NCI-H2107 (cell line): ENCODE measurements at regions not wholly inside any gene's neighbourhood (a gene's known extent, or its start where the extent isn't known, plus 50 kb on each side); places are given as distances from the start of the nearest gene placed in this dataset.
A peak's percentile ranks its signal among the peaks of the same experiment; 100 is the strongest.

ENCODE experiments used
- DNase-seq: peaks from one replicate; lab custom pipeline; 2025; lab: John Stamatoyannopoulos, UW

GRCh38 chr11:10358696-10359095 is 53.8 kb downstream of the ADM start:
- DNase-seq, result no peak

GRCh38 chr11:10359171-10359570 is 54.3 kb downstream of the ADM start:
- DNase-seq, result no peak

- no peak for DNase-seq
Observed at GRCh38 chr11:10360835-10361234, 56.0 kb downstream of the ADM start.

- DNase-seq, result no peak
Observed at GRCh38 chr11:10365045-10365444, 60.2 kb downstream of the ADM start.

GRCh38 chr11:10366568-10367331 is 61.9 kb downstream of the ADM start:
- peak; percentile 26 for DNase-seq

- DNase-seq, result no peak
Observed at GRCh38 chr11:10371926-10372641, 67.2 kb downstream of the ADM start.

- DNase-seq, result peak; percentile 13
Observed at GRCh38 chr11:10373340-10373739, 68.5 kb downstream of the ADM start.

GRCh38 chr11:10373929-10374328 is 69.1 kb downstream of the ADM start:
- DNase-seq, result no peak

GRCh38 chr11:10374386-10374785 is 69.5 kb downstream of the ADM start:
- no peak for DNase-seq

GRCh38 chr11:10375280-10375971 is 70.6 kb downstream of the ADM start:
- no peak for DNase-seq

- DNase-seq, result no peak
Observed at GRCh38 chr11:10376061-10376460, 71.2 kb downstream of the ADM start.

- DNase-seq, result no peak
Observed at GRCh38 chr11:10377183-10377582, 72.3 kb downstream of the ADM start.

- DNase-seq, result no peak
Observed at GRCh38 chr11:10378362-10378761, 73.5 kb downstream of the ADM start.

GRCh38 chr11:10379022-10379421 is 74.1 kb downstream of the ADM start:
- DNase-seq, result no peak

GRCh38 chr11:10379426-10379825 is 74.6 kb downstream of the ADM start:
- DNase-seq, result no peak

- peak; percentile 76 for DNase-seq
Observed at GRCh38 chr11:10379871-10380568, 75.0 kb upstream of the AMPD3 start.

GRCh38 chr11:10380921-10381320 is 74.1 kb upstream of the AMPD3 start:
- DNase-seq, result no peak

- no peak for DNase-seq
Observed at GRCh38 chr11:10381736-10382135, 73.3 kb upstream of the AMPD3 start.

- no peak for DNase-seq
Observed at GRCh38 chr11:10382518-10382917, 72.5 kb upstream of the AMPD3 start.

GRCh38 chr11:10385696-10386095 is 69.4 kb upstream of the AMPD3 start:
- DNase-seq, result no peak

- DNase-seq, result no peak
Observed at GRCh38 chr11:10386361-10386760, 68.7 kb upstream of the AMPD3 start.

- DNase-seq, result no peak
Observed at GRCh38 chr11:10386861-10387205, 68.2 kb upstream of the AMPD3 start.
